AG04449 (cell line): ENCODE measurements at regions not wholly inside any gene's neighbourhood (a gene's known extent, or its start where the extent isn't known, plus 50 kb on each side); places are given as distances from the start of the nearest gene placed in this dataset.

Experiments
- CTCF ChIA-PET: fragments of 350-600 bp; formaldehyde crosslinking; extraction: SDS; loops from one replicate; lab custom pipeline; 2021; ENCODE audit warnings: antibody characterized with exemption; lab: Yijun Ruan, JAX
- POLR2A ChIA-PET: fragments of 400-600, 350-600 bp; formaldehyde crosslinking; extraction: SDS; loops from one replicate; lab custom pipeline; 2020; ENCODE audit warnings: antibody characterized with exemption, inconsistent platforms; lab: Yijun Ruan, JAX
- DNase-seq: peaks from one replicate; pipeline ENCODE4 v3.0.0-alpha.2; 2010; ENCODE audit warnings: low read depth, low spot score
- H3K4me3 ChIP-seq: 2 replicates; pipeline ENCODE4 v1.5.1; 2011; ENCODE audit warnings: low read depth, mild to moderate bottlenecking, control low read depth, low read length
- TF ChIP-seq, protein P1 (sequence below): IDR thresholded peaks from one replicate; pipeline ENCODE4 v1.5.1; 2011; ENCODE audit warnings: mild to moderate bottlenecking, moderate library complexity, low read length, control low read depth, inconsistent platforms; ENCODE audit not compliant: insufficient read depth; ENCODE audit errors: missing control alignments

DNA sequence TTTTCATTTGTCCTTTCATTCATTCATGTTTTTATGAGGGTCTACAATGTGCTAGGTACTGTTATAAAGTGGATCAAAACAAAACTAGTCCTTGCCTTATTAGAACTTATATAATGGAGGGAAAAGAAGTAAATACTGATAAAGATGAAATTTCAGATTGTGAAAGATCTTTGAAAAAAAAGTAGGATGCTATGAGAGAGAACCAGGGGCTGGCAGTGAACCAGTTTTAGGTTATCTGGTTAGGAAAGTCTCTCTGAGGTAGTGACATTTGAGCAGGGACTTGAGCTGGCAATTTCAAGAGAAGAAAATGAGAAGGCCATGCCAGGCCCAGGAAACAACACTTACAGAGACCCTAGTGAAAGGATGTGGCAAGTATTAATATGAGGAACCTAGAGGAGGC, 57.3 kb upstream of the E2F7 start:
- ChIA-PET POLR2A (no interaction called here), CTCF (interaction anchor here (1.7 kb wide), 1 partner anchor 563 kb away, joined by 7 read pairs; no protein-coding TSS in a partner anchor)
- TF ChIP-seq, protein P1, sequence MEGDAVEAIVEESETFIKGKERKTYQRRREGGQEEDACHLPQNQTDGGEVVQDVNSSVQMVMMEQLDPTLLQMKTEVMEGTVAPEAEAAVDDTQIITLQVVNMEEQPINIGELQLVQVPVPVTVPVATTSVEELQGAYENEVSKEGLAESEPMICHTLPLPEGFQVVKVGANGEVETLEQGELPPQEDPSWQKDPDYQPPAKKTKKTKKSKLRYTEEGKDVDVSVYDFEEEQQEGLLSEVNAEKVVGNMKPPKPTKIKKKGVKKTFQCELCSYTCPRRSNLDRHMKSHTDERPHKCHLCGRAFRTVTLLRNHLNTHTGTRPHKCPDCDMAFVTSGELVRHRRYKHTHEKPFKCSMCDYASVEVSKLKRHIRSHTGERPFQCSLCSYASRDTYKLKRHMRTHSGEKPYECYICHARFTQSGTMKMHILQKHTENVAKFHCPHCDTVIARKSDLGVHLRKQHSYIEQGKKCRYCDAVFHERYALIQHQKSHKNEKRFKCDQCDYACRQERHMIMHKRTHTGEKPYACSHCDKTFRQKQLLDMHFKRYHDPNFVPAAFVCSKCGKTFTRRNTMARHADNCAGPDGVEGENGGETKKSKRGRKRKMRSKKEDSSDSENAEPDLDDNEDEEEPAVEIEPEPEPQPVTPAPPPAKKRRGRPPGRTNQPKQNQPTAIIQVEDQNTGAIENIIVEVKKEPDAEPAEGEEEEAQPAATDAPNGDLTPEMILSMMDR = no peak
- no peak overlapping the region for H3K4me3 ChIP-seq
- no peak for DNase-seq

DNA sequence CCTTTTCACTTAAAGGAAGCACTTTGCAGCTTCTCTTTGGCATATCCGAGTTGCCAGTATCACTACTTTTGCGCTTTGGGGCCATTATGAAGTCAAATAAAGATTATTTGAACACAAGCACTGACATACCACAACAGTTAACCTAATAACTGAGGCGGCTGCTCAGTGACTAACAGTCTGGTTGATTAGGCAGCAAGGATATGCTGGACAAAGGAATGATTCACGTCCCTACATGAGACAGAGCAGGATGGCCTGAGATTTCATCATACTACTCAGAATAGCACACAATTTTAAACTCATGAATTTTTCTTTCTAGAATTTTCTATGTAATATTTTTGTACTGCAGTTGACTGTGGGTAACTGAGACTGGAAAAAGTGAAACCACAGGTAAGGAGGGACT, 56.9 kb upstream of the E2F7 start:
- TF ChIP-seq, protein P1 = no peak
- POLR2A ChIA-PET = no interaction called here
- peak; percentile 90 for DNase-seq
- no peak overlapping the region for H3K4me3 ChIP-seq
- CTCF ChIA-PET = no interaction called here

DNA sequence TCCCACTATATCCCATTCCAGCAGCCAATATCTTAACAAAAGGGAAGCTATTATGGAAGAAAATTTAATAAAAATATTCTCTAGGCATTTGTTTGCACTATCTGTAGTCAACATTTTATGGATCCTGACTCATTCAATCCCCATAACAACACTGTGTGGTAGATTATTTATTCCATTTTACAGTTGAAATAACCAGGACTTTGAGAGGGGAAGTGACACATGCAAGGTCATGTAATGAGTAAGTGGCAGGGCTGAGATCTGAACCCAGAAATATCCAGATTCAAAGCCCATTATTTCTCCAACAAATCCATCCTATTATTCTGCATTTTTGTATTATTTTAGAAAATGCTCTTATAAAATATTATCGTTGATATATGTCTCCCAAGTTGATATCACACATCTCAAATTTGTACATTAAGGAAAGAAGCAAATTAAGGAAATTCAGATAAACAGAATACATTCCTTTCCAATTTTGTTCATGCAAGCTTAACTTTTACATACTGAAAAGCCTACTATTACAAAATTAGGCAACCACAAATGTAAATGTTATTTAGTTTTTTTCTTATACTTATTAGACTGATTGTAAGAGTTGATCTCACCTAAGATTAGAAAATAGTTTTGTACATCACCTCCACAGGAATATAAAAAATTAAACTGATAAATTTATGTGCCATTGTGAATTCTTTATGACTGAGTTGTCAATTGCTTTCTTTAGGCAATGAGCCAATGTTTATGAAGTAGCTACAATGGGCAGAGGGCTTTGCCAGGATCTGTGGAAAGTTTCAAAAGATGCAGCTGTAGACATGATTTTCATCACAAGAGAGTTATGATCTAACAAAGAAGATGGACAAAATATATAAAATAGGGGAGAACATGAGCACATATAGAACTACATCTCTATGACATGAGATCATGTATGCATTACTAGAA, 55.1 kb upstream of the E2F7 start:
- TF ChIP-seq, protein P1 = no peak
- no peak overlapping the region for H3K4me3 ChIP-seq
- ChIA-PET POLR2A (no interaction called here), CTCF (interaction anchor here (0.7 to 1.3 kb wide), 4 partner anchors 10 to 41 kb away, joined by 3 read pairs; no protein-coding TSS in a partner anchor)
- no peak for DNase-seq

DNA sequence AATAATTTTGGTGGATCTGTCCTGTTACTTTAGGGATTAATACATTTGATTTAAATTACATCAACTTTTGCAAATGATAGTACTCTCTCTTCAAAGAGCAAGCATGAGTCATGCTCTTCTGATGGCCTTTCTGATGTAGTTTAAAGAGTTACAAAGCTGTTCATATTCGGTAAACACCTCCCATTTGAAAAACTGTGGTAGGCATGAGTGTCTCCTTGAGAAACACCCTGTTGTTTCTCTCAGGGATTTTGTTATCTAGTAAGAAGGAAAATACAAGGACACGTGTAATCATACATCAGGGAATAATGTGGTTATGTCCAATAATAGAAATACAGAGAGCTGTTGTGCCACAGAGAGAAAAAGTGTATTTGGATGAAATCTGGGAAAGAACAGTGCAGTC, 53.3 kb upstream of the E2F7 start:
- CTCF ChIA-PET = interaction anchor here (0.8 to 1.0 kb wide), 2 partner anchors 14 to 1003 kb away, joined by 3 read pairs; no protein-coding TSS in a partner anchor
- POLR2A ChIA-PET = no interaction called here

DNA sequence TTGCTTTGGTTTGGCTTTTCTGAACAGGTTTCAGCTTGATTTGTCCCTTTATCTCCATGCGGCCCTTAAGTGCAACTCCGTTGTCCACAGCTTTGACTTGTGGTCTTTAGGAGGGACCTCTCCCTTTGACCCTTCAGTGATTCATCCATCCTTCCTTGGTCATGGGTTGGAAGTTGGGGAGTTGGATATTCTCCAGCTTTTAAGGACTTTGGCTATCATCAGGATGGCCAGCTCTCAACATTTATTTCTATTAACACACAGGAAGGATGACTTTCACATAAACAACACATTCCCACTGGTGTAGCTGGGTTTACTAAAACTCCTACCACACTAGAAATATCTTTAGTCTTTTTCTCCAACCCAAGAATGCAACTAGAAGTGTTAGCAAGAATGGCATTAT, 50.9 kb upstream of the E2F7 start:
- TF ChIP-seq, protein P1 = no peak
- DNase-seq = no peak
- POLR2A ChIA-PET = no interaction called here
- no peak overlapping the region for H3K4me3 ChIP-seq
- CTCF ChIA-PET = interaction anchor here (0.6 kb wide), 1 partner anchor 36 kb away, joined by 3 read pairs; no protein-coding TSS in a partner anchor

More for the DNA sequence above, 53.3 kb upstream of the E2F7 start:
- no peak overlapping the region for H3K4me3 ChIP-seq
- no peak for DNase-seq
- TF ChIP-seq, protein P1 = no peak

DNA sequence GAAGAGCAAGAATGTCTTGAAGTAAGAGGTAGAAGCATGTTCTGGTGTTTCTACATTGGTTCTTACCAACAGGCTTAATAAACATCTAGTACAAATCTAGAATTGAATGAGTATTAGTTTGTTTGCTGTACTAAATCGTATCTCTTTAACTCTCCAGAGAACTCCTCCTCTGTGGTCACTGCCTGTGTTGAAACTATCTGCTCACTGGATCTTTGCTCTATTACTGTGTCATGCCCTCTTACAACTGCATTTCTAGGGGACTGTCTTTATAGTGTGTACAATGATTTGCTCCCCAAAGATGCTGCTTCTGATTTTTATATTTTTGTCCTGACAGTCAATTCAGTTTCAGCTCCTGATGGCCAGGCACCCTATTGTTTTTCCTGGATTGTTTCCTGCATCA, 50.1 kb upstream of the E2F7 start:
- ChIA-PET POLR2A (no interaction called here), CTCF (no interaction called here)
- H3K4me3 ChIP-seq = no peak overlapping the region
- TF ChIP-seq, protein P1 = no peak
- no peak for DNase-seq
